Nephron progenitor cell (in vitro differentiated cells): ENCODE measurements at regions not wholly inside any gene's neighbourhood (a gene's known extent, or its start where the extent isn't known, plus 50 kb on each side); places are given as distances from the start of the nearest gene placed in this dataset.

ENCODE experiments used
- DNase-seq: peaks from one replicate; pipeline ENCODE4 v3.0.0; 2021
- H3K27ac Mint-ChIP-seq: 2 replicates; pipeline ENCODE4 v1.8.0; 2021; ENCODE audit warnings: mild to moderate bottlenecking, moderate library complexity, mixed read lengths
- H3K27me3 Mint-ChIP-seq: 2 replicates; pipeline ENCODE4 v1.8.0; 2021; ENCODE audit warnings: mild to moderate bottlenecking, low read depth, mixed read lengths; ENCODE audit not compliant: poor library complexity
- H3K36me3 Mint-ChIP-seq: 2 replicates; pipeline ENCODE4 v1.8.0; 2021; ENCODE audit warnings: low read depth, mixed read lengths
- H3K4me1 Mint-ChIP-seq: 2 replicates; pipeline ENCODE4 v1.8.0; 2021; ENCODE audit warnings: mixed read lengths
- H3K4me3 Mint-ChIP-seq: 2 replicates; pipeline ENCODE4 v1.8.0; 2021; ENCODE audit warnings: mild to moderate bottlenecking, moderate library complexity, mixed read lengths
- H3K9me3 Mint-ChIP-seq: 2 replicates; pipeline ENCODE4 v1.8.0; 2021; ENCODE audit warnings: mild to moderate bottlenecking, moderate library complexity, mixed read lengths
- TF ChIP-seq, protein P1 (sequence below): fragments of 200-600 bp; sonication (generic); IDR thresholded peaks from 2 replicates; pipeline ENCODE4 v1.5.0; 2021; ENCODE audit warnings: antibody characterized with exemption

DNA sequence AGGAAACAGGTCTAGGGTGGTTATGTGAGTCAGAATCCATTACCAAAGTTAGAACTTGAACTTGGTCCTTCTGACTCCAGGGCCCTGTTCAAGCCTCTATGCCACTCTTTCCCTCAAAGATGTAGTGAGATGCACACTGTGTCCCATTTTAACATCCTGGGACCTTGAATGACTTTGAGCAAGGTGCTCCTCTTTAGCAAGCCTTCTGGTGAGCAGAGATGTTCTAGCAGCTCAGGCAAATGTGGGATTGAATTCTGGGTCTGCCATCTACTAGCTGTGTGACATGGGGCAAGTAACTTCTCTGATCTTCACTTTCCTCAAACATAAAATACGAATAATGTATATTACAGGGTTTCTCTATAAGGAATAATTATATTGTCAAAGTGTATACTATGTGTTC is 294.0 kb upstream of the CXCR4 start:
- no peaks in the 10 kb centered on the region for H3K36me3 Mint-ChIP-seq
- H3K27ac Mint-ChIP-seq, result no peak overlapping the region
- H3K4me3 Mint-ChIP-seq, result no peak overlapping the region
- H3K27me3 Mint-ChIP-seq, result peaks cover 23% of the 10 kb centered on the region
- no peak for DNase-seq
- TF ChIP-seq, protein P1, sequence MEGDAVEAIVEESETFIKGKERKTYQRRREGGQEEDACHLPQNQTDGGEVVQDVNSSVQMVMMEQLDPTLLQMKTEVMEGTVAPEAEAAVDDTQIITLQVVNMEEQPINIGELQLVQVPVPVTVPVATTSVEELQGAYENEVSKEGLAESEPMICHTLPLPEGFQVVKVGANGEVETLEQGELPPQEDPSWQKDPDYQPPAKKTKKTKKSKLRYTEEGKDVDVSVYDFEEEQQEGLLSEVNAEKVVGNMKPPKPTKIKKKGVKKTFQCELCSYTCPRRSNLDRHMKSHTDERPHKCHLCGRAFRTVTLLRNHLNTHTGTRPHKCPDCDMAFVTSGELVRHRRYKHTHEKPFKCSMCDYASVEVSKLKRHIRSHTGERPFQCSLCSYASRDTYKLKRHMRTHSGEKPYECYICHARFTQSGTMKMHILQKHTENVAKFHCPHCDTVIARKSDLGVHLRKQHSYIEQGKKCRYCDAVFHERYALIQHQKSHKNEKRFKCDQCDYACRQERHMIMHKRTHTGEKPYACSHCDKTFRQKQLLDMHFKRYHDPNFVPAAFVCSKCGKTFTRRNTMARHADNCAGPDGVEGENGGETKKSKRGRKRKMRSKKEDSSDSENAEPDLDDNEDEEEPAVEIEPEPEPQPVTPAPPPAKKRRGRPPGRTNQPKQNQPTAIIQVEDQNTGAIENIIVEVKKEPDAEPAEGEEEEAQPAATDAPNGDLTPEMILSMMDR, result no peak
- no peaks in the 10 kb centered on the region for H3K9me3 Mint-ChIP-seq
- no peaks in the 10 kb centered on the region for H3K4me1 Mint-ChIP-seq

DNA sequence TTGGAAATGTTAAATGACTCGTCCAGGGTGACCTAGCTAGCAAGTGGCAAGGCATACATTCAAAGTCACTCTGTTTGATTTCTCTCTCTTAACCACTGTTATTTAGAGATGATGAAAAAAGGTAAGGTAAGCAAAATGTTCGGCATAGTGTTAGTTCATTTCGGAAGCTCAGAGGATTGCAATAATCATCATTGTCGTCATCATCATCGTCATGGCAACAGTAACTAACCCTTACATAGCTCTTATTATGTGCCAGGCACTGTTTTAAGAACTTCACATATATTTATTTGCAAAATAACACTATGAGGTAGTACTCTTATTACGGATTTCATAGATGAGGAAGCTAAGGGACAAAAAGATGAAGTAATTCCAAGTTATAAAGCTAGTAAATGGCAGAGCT is 292.7 kb upstream of the CXCR4 start:
- TF ChIP-seq, protein P1, result no peak
- Mint-ChIP-seq H3K4me1 (no peaks in the 10 kb centered on the region), H3K4me3 (no peak overlapping the region), H3K9me3 (no peaks in the 10 kb centered on the region), H3K36me3 (no peaks in the 10 kb centered on the region), H3K27me3 (peaks cover 23% of the 10 kb centered on the region), H3K27ac (no peak overlapping the region)
- DNase-seq, result no peak

GRCh38 chr2:136408795-136409194 is 290.8 kb upstream of the CXCR4 start:
- Mint-ChIP-seq H3K27ac (no peak overlapping the region), H3K9me3 (no peaks in the 10 kb centered on the region), H3K4me3 (no peak overlapping the region), H3K36me3 (no peaks in the 10 kb centered on the region), H3K4me1 (no peaks in the 10 kb centered on the region), H3K27me3 (peaks cover 28% of the 10 kb centered on the region)
- DNase-seq, result no peak
- TF ChIP-seq, protein P1, result no peak

DNA sequence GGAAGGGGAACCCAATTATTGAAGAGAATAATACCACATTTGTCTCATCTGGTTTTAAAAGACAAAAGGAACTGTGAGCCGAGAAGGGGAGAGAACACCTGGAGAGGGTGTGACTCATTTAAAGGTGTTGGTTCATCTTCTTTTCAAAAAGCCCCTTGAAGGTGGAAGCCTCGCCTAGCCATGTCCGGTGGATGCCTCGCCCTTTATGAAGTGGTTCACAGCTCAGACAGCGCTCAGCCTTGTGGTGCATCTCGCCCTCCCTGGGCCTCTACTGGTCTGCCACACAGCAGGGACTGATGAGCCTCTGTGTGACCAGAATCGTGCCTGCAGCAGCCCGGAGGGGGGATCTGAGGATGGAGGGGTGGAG is 290.0 kb upstream of the CXCR4 start:
- Mint-ChIP-seq H3K4me3 (no peak overlapping the region), H3K27me3 (peaks cover 28% of the 10 kb centered on the region)

DNA sequence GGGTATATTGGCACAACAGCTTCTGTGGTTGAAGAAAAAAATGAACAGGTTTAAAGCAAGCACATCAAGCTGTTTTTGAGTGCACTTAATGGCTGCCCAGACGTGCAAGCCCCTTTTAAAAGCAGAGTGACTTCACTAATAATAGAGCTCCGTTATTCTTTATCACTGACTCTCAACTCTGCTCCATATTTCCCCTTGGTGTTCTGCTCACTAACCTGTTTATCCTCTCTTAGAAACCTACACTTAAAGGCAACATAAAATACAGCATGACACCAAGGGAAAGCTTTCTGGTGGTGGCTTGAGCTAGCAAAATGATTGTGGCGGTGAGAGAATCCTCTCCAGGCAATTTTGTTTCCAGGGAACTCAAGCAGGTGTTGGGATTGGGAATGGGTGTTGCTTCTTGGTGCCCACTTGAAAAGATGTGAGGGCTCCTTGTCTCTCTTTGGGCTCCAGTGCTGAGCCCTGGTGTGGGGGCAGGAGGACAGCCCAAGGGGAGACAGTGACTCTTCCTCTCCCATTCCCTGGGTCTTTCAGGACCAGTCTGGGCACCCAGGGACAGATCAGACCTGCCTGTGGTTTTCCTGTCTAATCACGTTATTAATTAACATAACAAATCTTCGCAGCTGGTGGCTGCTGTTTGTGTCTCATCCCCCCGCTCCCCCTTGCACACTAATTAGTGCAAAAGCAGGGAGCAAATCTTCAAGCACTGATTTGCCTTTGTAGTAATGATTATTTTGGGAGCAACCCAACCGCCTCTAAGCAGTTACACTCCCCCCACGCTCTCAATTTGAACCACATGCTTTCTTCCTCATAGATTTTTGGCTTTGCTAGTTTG is 289.4 kb upstream of the CXCR4 start:
- no peaks in the 10 kb centered on the region for H3K36me3 Mint-ChIP-seq
- peaks cover 24% of the 10 kb centered on the region for H3K27me3 Mint-ChIP-seq
- no peak for DNase-seq

More for the DNA sequence above, 290.0 kb upstream of the CXCR4 start:
- TF ChIP-seq, protein P1, result no peak
- Mint-ChIP-seq H3K4me1 (no peaks in the 10 kb centered on the region), H3K9me3 (no peaks in the 10 kb centered on the region), H3K27ac (no peak overlapping the region), H3K36me3 (no peaks in the 10 kb centered on the region)
- no peak for DNase-seq

More for the DNA sequence above, 289.4 kb upstream of the CXCR4 start:
- Mint-ChIP-seq H3K4me1 (no peaks in the 10 kb centered on the region), H3K27ac (no peak overlapping the region), H3K9me3 (no peaks in the 10 kb centered on the region), H3K4me3 (no peak overlapping the region)
- TF ChIP-seq, protein P1, result no peak
